Adrenal gland (tissue), 5 donors: ENCODE measurements at regions not wholly inside any gene's neighbourhood (a gene's known extent, or its start where the extent isn't known, plus 50 kb on each side); places are given as distances from the start of the nearest gene placed in this dataset.

Experiments
- POLR2A ChIP-seq, 2 donors: fragments of 450-650 bp; IDR thresholded peaks; one replicate each; pipeline ENCODE4 v1.6.1; 2017; ENCODE audit warnings: antibody characterized with exemption in 2 of 2, mild to moderate bottlenecking in 2 of 2, moderate library complexity in 1 of 2
- TF ChIP-seq, protein P1 (sequence below), 6 experiments: fragments of 450-650 bp in 4 of 6; fragments of 200-600 bp in 2 of 6; sonication (generic) in 1 of 6; IDR thresholded peaks; 1 replicate in 5 of 6; 2 replicates in 1 of 6; pipeline versions ENCODE4 v1.5.1 to v1.8.0; 2016 to 2021; ENCODE audit warnings: antibody characterized with exemption in 6 of 6, mild to moderate bottlenecking in 2 of 6, moderate library complexity in 1 of 6
- donor health status: DM: no; HTN: no; CAD: no.

GRCh38 chr9:115743709-115744605 lies 409.6 kb upstream of the PAPPA start:
- TF ChIP-seq, protein P1, sequence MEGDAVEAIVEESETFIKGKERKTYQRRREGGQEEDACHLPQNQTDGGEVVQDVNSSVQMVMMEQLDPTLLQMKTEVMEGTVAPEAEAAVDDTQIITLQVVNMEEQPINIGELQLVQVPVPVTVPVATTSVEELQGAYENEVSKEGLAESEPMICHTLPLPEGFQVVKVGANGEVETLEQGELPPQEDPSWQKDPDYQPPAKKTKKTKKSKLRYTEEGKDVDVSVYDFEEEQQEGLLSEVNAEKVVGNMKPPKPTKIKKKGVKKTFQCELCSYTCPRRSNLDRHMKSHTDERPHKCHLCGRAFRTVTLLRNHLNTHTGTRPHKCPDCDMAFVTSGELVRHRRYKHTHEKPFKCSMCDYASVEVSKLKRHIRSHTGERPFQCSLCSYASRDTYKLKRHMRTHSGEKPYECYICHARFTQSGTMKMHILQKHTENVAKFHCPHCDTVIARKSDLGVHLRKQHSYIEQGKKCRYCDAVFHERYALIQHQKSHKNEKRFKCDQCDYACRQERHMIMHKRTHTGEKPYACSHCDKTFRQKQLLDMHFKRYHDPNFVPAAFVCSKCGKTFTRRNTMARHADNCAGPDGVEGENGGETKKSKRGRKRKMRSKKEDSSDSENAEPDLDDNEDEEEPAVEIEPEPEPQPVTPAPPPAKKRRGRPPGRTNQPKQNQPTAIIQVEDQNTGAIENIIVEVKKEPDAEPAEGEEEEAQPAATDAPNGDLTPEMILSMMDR (IDR thresholded peaks at IDR 0.05), result no peak
- TF ChIP-seq POLR2A (IDR thresholded peaks at IDR 0.05), result no peak
